HL-60 (cell line): ENCODE measurements at regions not wholly inside any gene's neighbourhood (a gene's known extent, or its start where the extent isn't known, plus 50 kb on each side); places are given as distances from the start of the nearest gene placed in this dataset.

Source experiments
- CTCF ChIP-seq: IDR thresholded peaks from one replicate; pipeline ENCODE4 v1.5.1; 2011; ENCODE audit warnings: low read length, control low read depth, inconsistent platforms; ENCODE audit not compliant: insufficient read depth
- GABPA ChIP-seq: IDR thresholded peaks from 2 replicates; pipeline ENCODE4 v1.6.1; 2012; ENCODE audit warnings: low read depth
- POLR2AphosphoS5 ChIP-seq: IDR thresholded peaks from 2 replicates; pipeline ENCODE4 v1.6.1; 2012; ENCODE audit warnings: low read depth
- REST ChIP-seq: IDR thresholded peaks from 2 replicates; pipeline ENCODE4 v1.6.1; 2012; ENCODE audit warnings: low read depth; ENCODE audit not compliant: insufficient replicate concordance
- SPI1 ChIP-seq: IDR thresholded peaks from 2 replicates; pipeline ENCODE4 v1.6.1; 2012; ENCODE audit warnings: low read depth, mild to moderate bottlenecking, borderline replicate concordance

- TF ChIP-seq POLR2AphosphoS5 (no peak), CTCF (no peak), REST (no peak), SPI1 (no peak), GABPA (no peak)
These were observed 445.2 kb downstream of the ELAVL2 start for GRCh38 chr9:23380821-23381220.
